ENCODE measurements at regions not wholly inside any gene's neighbourhood (a gene's known extent, or its start where the extent isn't known, plus 50 kb on each side); places are given as distances from the start of the nearest gene placed in this dataset.

- TF ChIP-seq CTCF (IDR thresholded peaks at IDR 0.05), result no peak
Observed at GRCh38 chr11:131056036-131056435, 139.8 kb upstream of the SNX19 start.

- TF ChIP-seq CTCF (IDR thresholded peaks at IDR 0.05), result no peak
Observed at GRCh38 chr11:131063638-131064037, 147.4 kb upstream of the SNX19 start.

- TF ChIP-seq CTCF (IDR thresholded peaks at IDR 0.05), result peak; percentile 90
Observed at GRCh38 chr11:131064373-131064991, 148.2 kb upstream of the SNX19 start.

- TF ChIP-seq CTCF (IDR thresholded peaks at IDR 0.05), result no peak
Observed at GRCh38 chr11:131065435-131066413, 149.4 kb upstream of the SNX19 start.

- TF ChIP-seq CTCF (IDR thresholded peaks at IDR 0.05), result no peak
Observed at GRCh38 chr11:131066551-131066950, 150.3 kb upstream of the SNX19 start.

- TF ChIP-seq CTCF (IDR thresholded peaks at IDR 0.05), result no peak
Observed at GRCh38 chr11:131070365-131070764, 154.1 kb upstream of the SNX19 start.

- no peak for TF ChIP-seq CTCF (IDR thresholded peaks at IDR 0.05)
Observed at GRCh38 chr11:131073167-131073566, 156.9 kb upstream of the SNX19 start.
